ENCODE measurements at regions not wholly inside any gene's neighbourhood (a gene's known extent, or its start where the extent isn't known, plus 50 kb on each side); places are given as distances from the start of the nearest gene placed in this dataset.
"Not testable (repeated sequence)": the region's sequence is repeated elsewhere in the genome, so short reads cannot be mapped to it uniquely, and the experiment has no call there.

- no peak for DNase-seq
These were observed 54.9 kb upstream of the NLGN1 start for GRCh38 chr3:173342679-173343078.

GRCh38 chr3:173340626-173341025 lies 56.9 kb upstream of the NLGN1 start:
- DNase-seq = no peak

- no peak for DNase-seq
These were observed 61.3 kb upstream of the NLGN1 start for GRCh38 chr3:173336261-173336660.

GRCh38 chr3:173306110-173306509 lies 91.4 kb upstream of the NLGN1 start:
- no peak for DNase-seq

GRCh38 chr3:173304182-173304800 lies 93.3 kb upstream of the NLGN1 start:
- no peak for DNase-seq

GRCh38 chr3:173301647-173302046 lies 95.9 kb upstream of the NLGN1 start:
- no peak for DNase-seq

GRCh38 chr3:173289072-173289471 lies 108.5 kb upstream of the NLGN1 start:
- DNase-seq = no peak

GRCh38 chr3:173287361-173287760 lies 110.2 kb upstream of the NLGN1 start:
- no peak for DNase-seq

- DNase-seq = not testable (repeated sequence)
These were observed 111.0 kb upstream of the NLGN1 start for GRCh38 chr3:173286507-173286906.

- DNase-seq = no peak
These were observed 113.2 kb upstream of the NLGN1 start for GRCh38 chr3:173284301-173284700.

GRCh38 chr3:173275740-173276139 lies 121.8 kb upstream of the NLGN1 start:
- no peak for DNase-seq

- no peak for DNase-seq
These were observed 123.7 kb upstream of the NLGN1 start for GRCh38 chr3:173273838-173274237.

- no peak for DNase-seq
These were observed 127.7 kb upstream of the SPATA16 start for GRCh38 chr3:173268781-173269180.

- no peak for DNase-seq
These were observed 126.7 kb upstream of the SPATA16 start for GRCh38 chr3:173267716-173268115.

- no peak for DNase-seq
These were observed 125.4 kb upstream of the SPATA16 start for GRCh38 chr3:173266441-173266840.

- DNase-seq = no peak
These were observed 117.7 kb upstream of the SPATA16 start for GRCh38 chr3:173258697-173259096.

- no peak for DNase-seq
These were observed 116.8 kb upstream of the SPATA16 start for GRCh38 chr3:173257797-173258196.

GRCh38 chr3:173255555-173255954 lies 114.5 kb upstream of the SPATA16 start:
- peak; percentile 5 for DNase-seq

GRCh38 chr3:173253471-173253870 lies 112.4 kb upstream of the SPATA16 start:
- no peak for DNase-seq

GRCh38 chr3:173249457-173249856 lies 108.4 kb upstream of the SPATA16 start:
- no peak for DNase-seq

GRCh38 chr3:173241727-173242126 lies 100.7 kb upstream of the SPATA16 start:
- DNase-seq = no peak

- no peak for DNase-seq
These were observed 97.1 kb upstream of the SPATA16 start for GRCh38 chr3:173238091-173238490.

GRCh38 chr3:173225351-173225750 lies 84.3 kb upstream of the SPATA16 start:
- no peak for DNase-seq

- DNase-seq = peak; percentile 28
These were observed 80.0 kb upstream of the SPATA16 start for GRCh38 chr3:173221010-173221409.

GRCh38 chr3:173217127-173217526 lies 76.1 kb upstream of the SPATA16 start:
- peak; percentile 35 for DNase-seq

- DNase-seq = no peak
These were observed 75.0 kb upstream of the SPATA16 start for GRCh38 chr3:173216063-173216462.
